Sigmoid colon (tissue), 6 donors: ENCODE measurements at regions not wholly inside any gene's neighbourhood (a gene's known extent, or its start where the extent isn't known, plus 50 kb on each side); places are given as distances from the start of the nearest gene placed in this dataset.

Source experiments
- DNase-seq: peaks from one replicate; pipeline ENCODE4 v3.0.0-alpha.2; 2019
- H3K27ac ChIP-seq, 4 donors: fragments of 200-600 bp; sonication (generic); one replicate each; pipeline ENCODE4 v1.5.1; 2016 to 2019; ENCODE audit warnings: mild to moderate bottlenecking in 1 of 4
- H3K27me3 ChIP-seq, 3 donors: fragments of 200-600 bp; sonication (generic); one replicate each; pipeline ENCODE4 v1.5.1; 2019; ENCODE audit warnings: mild to moderate bottlenecking in 1 of 3
- H3K36me3 ChIP-seq, 4 donors: fragments of 200-600 bp; sonication (generic); one replicate each; pipeline ENCODE4 v1.5.1; 2016 to 2019
- H3K4me1 ChIP-seq, 4 donors: fragments of 200-600 bp; sonication (generic); one replicate each; pipeline ENCODE4 v1.5.1; 2017 to 2019
- H3K4me3 ChIP-seq, 4 donors: fragments of 200-600 bp; sonication (generic); one replicate each; pipeline ENCODE4 v1.5.1; 2017 to 2019; ENCODE audit warnings: mild to moderate bottlenecking in 2 of 4, moderate library complexity in 1 of 4
- H3K9me3 ChIP-seq, 4 donors: fragments of 200-600 bp in 3 of 4; sonication (generic) in 3 of 4; one replicate each; pipeline versions ENCODE4 v1.5.1 to v1.6.1; 2013 to 2019
- CTCF ChIP-seq, 4 experiments: fragments of 450-650 bp in 3 of 4; fragments of 200-600 bp in 1 of 4; IDR thresholded peaks; one replicate each; pipeline ENCODE4 v1.5.1; 2016 to 2019; ENCODE audit warnings: antibody characterized with exemption in 4 of 4, mild to moderate bottlenecking in 3 of 4, moderate library complexity in 2 of 4
- EP300 ChIP-seq, 4 donors: sonication (generic); formaldehyde crosslinking; IDR thresholded peaks; one replicate each; pipeline ENCODE4 v1.6.1; 2017; ENCODE audit warnings: antibody characterized with exemption in 4 of 4
- POLR2A ChIP-seq, 2 donors: fragments of 450-650 bp; IDR thresholded peaks; one replicate each; pipeline ENCODE4 v1.6.1; 2016; ENCODE audit warnings: antibody characterized with exemption in 2 of 2, mild to moderate bottlenecking in 2 of 2, moderate library complexity in 2 of 2
- POLR2AphosphoS5 ChIP-seq, 4 donors: sonication (generic); formaldehyde crosslinking; IDR thresholded peaks; one replicate each; pipeline ENCODE4 v1.6.1; 2017; ENCODE audit warnings: antibody characterized with exemption in 4 of 4
- WGBS, 2 donors: extraction: QIAGEN DNeasy Blood & Tissue Kit; methylation state at CpG; one replicate each; pipeline ENCODE4 v1.1.7; 2013; 5-methylcytosine and 5-hydroxymethylcytosine counted together
- intact Hi-C: fragments of 100-400 bp; cut with DNase I; formaldehyde crosslinking; loops from one replicate; pipeline ENCODE4 v1.15.1; 2023
- donor health status: healthy with polysubstance abuse.
- donor health status: healthy.

- intact Hi-C loops, result no loop called here
Observed at GRCh38 chr15:97174886-97175540, 785.5 kb upstream of the ARRDC4 start.

GRCh38 chr15:97177151-97177577 is 783.3 kb upstream of the ARRDC4 start:
- H3K36me3 ChIP-seq, result no peaks in the 10 kb centered on the region
- WGBS, 2 donors, result 19% methylated on average over 11 of the region's 11 CpGs
- H3K4me3 ChIP-seq, result no peak overlapping the region
- intact Hi-C loops, result no loop called here
- no peaks in the 10 kb centered on the region for H3K9me3 ChIP-seq
- DNase-seq, result no peak
- H3K27me3 ChIP-seq, result no peaks in the 10 kb centered on the region
- H3K4me1 ChIP-seq, result no peaks in the 10 kb centered on the region
- no peak overlapping the region for H3K27ac ChIP-seq
- no peak for TF ChIP-seq POLR2A (IDR thresholded peaks at IDR 0.05)
- no peak for TF ChIP-seq EP300 (IDR thresholded peaks at IDR 0.05)
- TF ChIP-seq CTCF (IDR thresholded peaks at IDR 0.05), result no peak
- TF ChIP-seq POLR2AphosphoS5 (IDR thresholded peaks at IDR 0.05), result no peak

More at GRCh38 chr15:97174886-97175540, 785.5 kb upstream of the ARRDC4 start:
- DNase-seq, result no peak
- TF ChIP-seq POLR2A (IDR thresholded peaks at IDR 0.05) (no peak), POLR2AphosphoS5 (IDR thresholded peaks at IDR 0.05) (no peak), EP300 (IDR thresholded peaks at IDR 0.05) (no peak), CTCF (IDR thresholded peaks at IDR 0.05) (no peak)
- Histone ChIP-seq H3K4me3 (no peak overlapping the region), H3K4me1 (no peaks in the 10 kb centered on the region), H3K27me3 (no peaks in the 10 kb centered on the region), H3K27ac (no peak overlapping the region), H3K9me3 (no peaks in the 10 kb centered on the region), H3K36me3 (no peaks in the 10 kb centered on the region)
- 52 to 77% methylated on average over 2 of the region's 2 CpGs for WGBS, 2 donors

GRCh38 chr15:97182581-97182980 is 777.9 kb upstream of the ARRDC4 start:
- no peak for TF ChIP-seq CTCF (IDR thresholded peaks at IDR 0.05)
- TF ChIP-seq POLR2AphosphoS5 (IDR thresholded peaks at IDR 0.05), result no peak
- Histone ChIP-seq H3K9me3 (no peaks in the 10 kb centered on the region), H3K27ac (no peak overlapping the region), H3K4me1 (no peaks in the 10 kb centered on the region), H3K36me3 (no peaks in the 10 kb centered on the region), H3K27me3 (no peaks in the 10 kb centered on the region), H3K4me3 (no peak overlapping the region)
- WGBS, 2 donors, result 92 to 95% methylated on average over 7 of the region's 7 CpGs
- DNase-seq, result no peak
- intact Hi-C loops, result no loop called here

- 88 to 91% methylated on average over 3 of the region's 3 CpGs for WGBS, 2 donors
- no peak for TF ChIP-seq POLR2A (IDR thresholded peaks at IDR 0.05)
- TF ChIP-seq POLR2AphosphoS5 (IDR thresholded peaks at IDR 0.05), result no peak
- no peak for TF ChIP-seq CTCF (IDR thresholded peaks at IDR 0.05)
- no peak for TF ChIP-seq EP300 (IDR thresholded peaks at IDR 0.05)
- DNase-seq, result no peak
- Histone ChIP-seq H3K4me3 (no peak overlapping the region), H3K27ac (no peak overlapping the region), H3K9me3 (no peaks in the 10 kb centered on the region), H3K27me3 (no peaks in the 10 kb centered on the region), H3K4me1 (no peaks in the 10 kb centered on the region), H3K36me3 (no peaks in the 10 kb centered on the region)
- intact Hi-C loops, result no loop called here
Observed at GRCh38 chr15:97189162-97189780, 771.2 kb upstream of the ARRDC4 start.
